ENCODE measurements at regions not wholly inside any gene's neighbourhood (a gene's known extent, or its start where the extent isn't known, plus 50 kb on each side); places are given as distances from the start of the nearest gene placed in this dataset.

- no peak for DNase-seq
Measured at GRCh38 chr10:90612276-90612675, 245.6 kb downstream of the HTR7 start.

- no peak for DNase-seq
Measured at GRCh38 chr10:90614631-90615030, 243.2 kb downstream of the HTR7 start.

- DNase-seq = no peak
Measured at GRCh38 chr10:90621577-90621976, 236.3 kb downstream of the HTR7 start.

GRCh38 chr10:90635111-90635765, 222.6 kb downstream of the HTR7 start:
- no peak for DNase-seq

GRCh38 chr10:90640756-90641155, 217.1 kb downstream of the HTR7 start:
- DNase-seq = no peak

- no peak for DNase-seq
Measured at GRCh38 chr10:90641731-90642130, 216.1 kb downstream of the HTR7 start.

- no peak for DNase-seq
Measured at GRCh38 chr10:90642136-90642535, 215.7 kb downstream of the HTR7 start.

- no peak for DNase-seq
Measured at GRCh38 chr10:90642650-90643049, 215.2 kb downstream of the HTR7 start.

GRCh38 chr10:90644165-90644564, 213.7 kb downstream of the HTR7 start:
- DNase-seq = no peak

GRCh38 chr10:90650858-90651257, 207.0 kb downstream of the HTR7 start:
- no peak for DNase-seq

- no peak for DNase-seq
Measured at GRCh38 chr10:90652519-90652918, 205.3 kb downstream of the HTR7 start.

- DNase-seq = no peak
Measured at GRCh38 chr10:90658791-90659190, 199.0 kb downstream of the HTR7 start.

GRCh38 chr10:90665905-90666662, 191.8 kb downstream of the HTR7 start:
- DNase-seq = no peak

- DNase-seq = no peak
Measured at GRCh38 chr10:90674461-90674860, 183.4 kb downstream of the HTR7 start.

- DNase-seq = no peak
Measured at GRCh38 chr10:90674928-90675327, 182.9 kb downstream of the HTR7 start.

GRCh38 chr10:90675621-90676020, 182.2 kb downstream of the HTR7 start:
- no peak for DNase-seq
